ENCODE measurements at regions not wholly inside any gene's neighbourhood (a gene's known extent, or its start where the extent isn't known, plus 50 kb on each side); places are given as distances from the start of the nearest gene placed in this dataset.
"Not testable (repeated sequence)": the region's sequence is repeated elsewhere in the genome, so short reads cannot be mapped to it uniquely, and the experiment has no call there.

DNA sequence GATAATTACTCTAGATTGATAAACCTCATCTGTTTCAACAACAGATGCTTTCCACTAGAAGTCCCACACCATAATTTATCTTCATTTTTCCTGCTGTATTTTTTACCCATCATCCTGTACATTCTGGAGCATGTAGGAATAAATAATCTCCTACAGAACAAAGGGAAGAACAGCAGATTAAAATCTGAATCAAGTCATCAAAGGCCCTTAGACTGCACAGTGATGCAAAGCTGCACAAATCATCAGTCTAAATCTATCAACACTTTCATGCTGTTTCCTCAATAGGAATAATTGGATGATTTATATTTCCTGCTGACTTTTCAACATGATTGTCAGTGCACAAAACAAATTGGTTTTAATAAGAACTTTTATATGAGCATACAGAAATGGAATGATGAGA is 1143.9 kb downstream of the STIM2 start:
- no peak overlapping the region for H3K4me3 ChIP-seq (ENCODE audit: low read depth in 1 of 2, low read length in 2 of 2)
- H3K9me3 ChIP-seq (ENCODE audit: control insufficient read depth in 1 of 2, low read length in 2 of 2): peaks cover 0 to 3% of the 10 kb centered on the region in 2 donors
- no peak overlapping the region for H3K27ac ChIP-seq (ENCODE audit: low read depth, low read length)
- H3K4me1 ChIP-seq (ENCODE audit: control insufficient read depth in 1 of 2, insufficient read depth in 2 of 2, low read length in 2 of 2): no peaks in the 10 kb centered on the region
- no peak overlapping the region for H3K9ac ChIP-seq (ENCODE audit: low read depth in 1 of 2, low read length in 2 of 2)
- H3K36me3 ChIP-seq (ENCODE audit: control insufficient read depth in 1 of 2, insufficient read depth in 2 of 2, low read length in 2 of 2): no peaks in the 10 kb centered on the region
- H3K27me3 ChIP-seq (ENCODE audit: control insufficient read depth in 1 of 2, insufficient read depth in 2 of 2, low read length in 2 of 2): no peaks in the 10 kb centered on the region

- Histone ChIP-seq H3K9me3 (ENCODE audit: control insufficient read depth in 1 of 2, low read length in 2 of 2) (peaks cover 3 to 6% of the 10 kb centered on the region in 2 donors), H3K4me3 (ENCODE audit: low read depth in 1 of 2, low read length in 2 of 2) (no peak overlapping the region), H3K9ac (ENCODE audit: low read depth in 1 of 2, low read length in 2 of 2) (no peak overlapping the region), H3K4me1 (ENCODE audit: control insufficient read depth in 1 of 2, insufficient read depth in 2 of 2, low read length in 2 of 2) (no peaks in the 10 kb centered on the region), H3K36me3 (ENCODE audit: control insufficient read depth in 1 of 2, insufficient read depth in 2 of 2, low read length in 2 of 2) (no peaks in the 10 kb centered on the region), H3K27ac (ENCODE audit: low read depth, low read length) (no peak overlapping the region), H3K27me3 (ENCODE audit: control insufficient read depth in 1 of 2, insufficient read depth in 2 of 2, low read length in 2 of 2) (no peaks in the 10 kb centered on the region)
Measured at GRCh38 chr4:28006021-28006420, 1145.4 kb downstream of the STIM2 start.

- Histone ChIP-seq H3K9ac (ENCODE audit: low read depth in 1 of 2, low read length in 2 of 2) (no peak overlapping the region), H3K9me3 (ENCODE audit: control insufficient read depth in 1 of 2, low read length in 2 of 2) (peaks cover 12 to 13% of the 10 kb centered on the region in 2 donors), H3K4me3 (ENCODE audit: low read depth in 1 of 2, low read length in 2 of 2) (no peak overlapping the region), H3K36me3 (ENCODE audit: control insufficient read depth in 1 of 2, insufficient read depth in 2 of 2, low read length in 2 of 2) (no peaks in the 10 kb centered on the region), H3K27me3 (ENCODE audit: control insufficient read depth in 1 of 2, insufficient read depth in 2 of 2, low read length in 2 of 2) (no peaks in the 10 kb centered on the region), H3K4me1 (ENCODE audit: control insufficient read depth in 1 of 2, insufficient read depth in 2 of 2, low read length in 2 of 2) (no peaks in the 10 kb centered on the region), H3K27ac (ENCODE audit: low read depth, low read length) (no peak overlapping the region)
Measured at GRCh38 chr4:28007693-28008092, 1147.1 kb downstream of the STIM2 start.

GRCh38 chr4:28009541-28009940 is 1148.9 kb downstream of the STIM2 start:
- Histone ChIP-seq H3K36me3 (ENCODE audit: control insufficient read depth in 1 of 2, insufficient read depth in 2 of 2, low read length in 2 of 2) (no peaks in the 10 kb centered on the region), H3K9ac (ENCODE audit: low read depth in 1 of 2, low read length in 2 of 2) (no peak overlapping the region), H3K4me3 (ENCODE audit: low read depth in 1 of 2, low read length in 2 of 2) (no peak overlapping the region), H3K9me3 (ENCODE audit: control insufficient read depth in 1 of 2, low read length in 2 of 2) (peaks cover 14 to 26% of the 10 kb centered on the region in 2 donors), H3K27me3 (ENCODE audit: control insufficient read depth in 1 of 2, insufficient read depth in 2 of 2, low read length in 2 of 2) (no peaks in the 10 kb centered on the region), H3K27ac (ENCODE audit: low read depth, low read length) (no peak overlapping the region), H3K4me1 (ENCODE audit: control insufficient read depth in 1 of 2, insufficient read depth in 2 of 2, low read length in 2 of 2) (no peaks in the 10 kb centered on the region)

DNA sequence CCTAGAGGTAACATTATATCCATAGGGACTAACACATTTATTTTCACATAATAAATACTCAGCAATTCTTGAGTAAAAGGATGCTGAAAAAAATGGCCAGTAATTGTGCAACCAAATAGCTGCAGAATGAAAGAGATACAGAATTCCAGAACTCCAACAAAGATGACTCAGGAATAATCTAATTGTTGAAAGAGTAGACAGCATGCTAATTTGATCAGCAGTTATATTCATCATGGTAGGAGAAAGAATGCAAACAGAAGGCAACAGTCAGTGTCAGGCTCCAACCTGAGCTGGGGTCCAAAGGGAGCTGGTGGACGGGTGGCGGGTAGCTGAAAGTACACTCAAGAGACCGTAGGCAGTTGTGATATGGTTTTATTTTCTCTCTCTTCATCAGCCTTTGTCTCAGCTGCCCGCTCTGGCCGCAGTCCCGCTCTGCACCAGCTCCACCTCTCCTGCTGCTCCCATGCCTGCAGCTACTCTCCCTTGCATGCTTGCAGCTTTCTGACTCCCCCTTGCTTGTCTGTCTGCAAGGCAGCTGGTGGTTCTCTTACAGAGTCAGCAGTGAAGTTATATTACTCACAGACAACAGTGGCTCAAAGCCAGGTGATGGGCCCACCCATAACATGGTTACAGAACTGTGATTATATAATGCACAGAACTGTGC is 1150.1 kb downstream of the STIM2 start:
- H3K27me3 ChIP-seq (ENCODE audit: control insufficient read depth in 1 of 2, insufficient read depth in 2 of 2, low read length in 2 of 2): no peaks in the 10 kb centered on the region
- no peak overlapping the region for H3K4me3 ChIP-seq (ENCODE audit: low read depth in 1 of 2, low read length in 2 of 2)
- no peak overlapping the region for H3K9ac ChIP-seq (ENCODE audit: low read depth in 1 of 2, low read length in 2 of 2)
- H3K9me3 ChIP-seq (ENCODE audit: control insufficient read depth in 1 of 2, low read length in 2 of 2): peaks cover 23 to 28% of the 10 kb centered on the region in 2 donors
- no peaks in the 10 kb centered on the region for H3K36me3 ChIP-seq (ENCODE audit: control insufficient read depth in 1 of 2, insufficient read depth in 2 of 2, low read length in 2 of 2)
- H3K4me1 ChIP-seq (ENCODE audit: control insufficient read depth in 1 of 2, insufficient read depth in 2 of 2, low read length in 2 of 2): no peaks in the 10 kb centered on the region
- no peak overlapping the region for H3K27ac ChIP-seq (ENCODE audit: low read depth, low read length)

- no peak overlapping the region for H3K9ac ChIP-seq (ENCODE audit: low read depth in 1 of 2, low read length in 2 of 2)
- H3K4me3 ChIP-seq (ENCODE audit: low read depth in 1 of 2, low read length in 2 of 2): no peak overlapping the region
- peaks cover 23 to 28% of the 10 kb centered on the region in 2 donors for H3K9me3 ChIP-seq (ENCODE audit: control insufficient read depth in 1 of 2, low read length in 2 of 2)
- no peaks in the 10 kb centered on the region for H3K36me3 ChIP-seq (ENCODE audit: control insufficient read depth in 1 of 2, insufficient read depth in 2 of 2, low read length in 2 of 2)
- H3K4me1 ChIP-seq (ENCODE audit: control insufficient read depth in 1 of 2, insufficient read depth in 2 of 2, low read length in 2 of 2): no peaks in the 10 kb centered on the region
- H3K27ac ChIP-seq (ENCODE audit: low read depth, low read length): no peak overlapping the region
- no peaks in the 10 kb centered on the region for H3K27me3 ChIP-seq (ENCODE audit: control insufficient read depth in 1 of 2, insufficient read depth in 2 of 2, low read length in 2 of 2)
Measured at GRCh38 chr4:28014469-28014868, 1153.8 kb downstream of the STIM2 start.

DNA sequence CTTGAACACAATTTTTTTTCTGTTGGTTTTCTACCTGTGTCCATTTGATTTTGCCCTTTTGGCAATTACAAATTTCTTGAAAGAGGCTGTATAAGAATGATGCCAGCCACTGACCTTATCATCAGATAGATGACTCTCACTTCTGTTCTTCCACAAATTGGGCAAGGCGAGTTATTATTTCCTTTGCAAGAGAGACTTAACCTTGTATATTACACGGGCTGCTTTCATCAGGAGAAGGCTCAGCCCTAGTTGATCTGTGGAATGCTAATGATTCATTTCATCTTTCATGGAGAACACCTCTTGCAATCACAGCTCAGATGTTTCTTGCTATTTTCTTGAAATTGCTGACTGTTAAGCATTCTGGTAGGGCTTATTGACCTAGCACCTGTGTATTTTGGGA is 1155.4 kb downstream of the STIM2 start:
- Histone ChIP-seq H3K36me3 (ENCODE audit: control insufficient read depth in 1 of 2, insufficient read depth in 2 of 2, low read length in 2 of 2) (no peaks in the 10 kb centered on the region), H3K4me3 (ENCODE audit: low read depth in 1 of 2, low read length in 2 of 2) (no peak overlapping the region), H3K9ac (ENCODE audit: low read depth in 1 of 2, low read length in 2 of 2) (no peak overlapping the region), H3K9me3 (ENCODE audit: control insufficient read depth in 1 of 2, low read length in 2 of 2) (peaks cover 23% of the 10 kb centered on the region in 2 donors), H3K27me3 (ENCODE audit: control insufficient read depth in 1 of 2, insufficient read depth in 2 of 2, low read length in 2 of 2) (no peaks in the 10 kb centered on the region), H3K27ac (ENCODE audit: low read depth, low read length) (no peak overlapping the region), H3K4me1 (ENCODE audit: control insufficient read depth in 1 of 2, insufficient read depth in 2 of 2, low read length in 2 of 2) (no peaks in the 10 kb centered on the region)

DNA sequence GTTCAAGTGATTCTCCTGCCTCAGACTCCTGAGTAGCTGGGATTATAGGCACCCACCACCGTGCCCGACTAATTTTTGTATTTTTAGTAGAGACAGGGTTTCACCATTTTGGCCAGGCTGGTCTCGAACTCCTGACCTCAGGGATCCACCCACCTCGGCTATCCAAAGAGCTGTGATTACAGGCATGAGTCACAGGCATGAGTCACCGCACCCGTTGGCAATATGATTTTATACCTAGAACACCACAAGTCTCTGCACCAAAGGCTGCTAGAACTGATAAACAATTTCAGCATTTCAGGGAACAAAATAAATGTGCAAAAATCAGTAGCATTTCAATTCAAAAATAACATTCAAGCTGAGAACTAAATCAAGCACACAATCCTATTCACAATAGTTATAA is 1177.6 kb downstream of the STIM2 start:
- not testable (repeated sequence) for H3K9ac ChIP-seq (ENCODE audit: low read depth in 1 of 2, low read length in 2 of 2); H3K27ac ChIP-seq (ENCODE audit: low read depth, low read length); H3K27me3 ChIP-seq (ENCODE audit: control insufficient read depth in 1 of 2, insufficient read depth in 2 of 2, low read length in 2 of 2); H3K4me3 ChIP-seq (ENCODE audit: low read depth in 1 of 2, low read length in 2 of 2); H3K4me1 ChIP-seq (ENCODE audit: control insufficient read depth in 1 of 2, insufficient read depth in 2 of 2, low read length in 2 of 2); H3K36me3 ChIP-seq (ENCODE audit: control insufficient read depth in 1 of 2, insufficient read depth in 2 of 2, low read length in 2 of 2)
- peaks cover 4 to 17% of the 10 kb centered on the region in 2 donors for H3K9me3 ChIP-seq (ENCODE audit: control insufficient read depth in 1 of 2, low read length in 2 of 2)

- H3K9ac ChIP-seq (ENCODE audit: low read depth in 1 of 2, low read length in 2 of 2): no peak overlapping the region
- no peaks in the 10 kb centered on the region for H3K27me3 ChIP-seq (ENCODE audit: control insufficient read depth in 1 of 2, insufficient read depth in 2 of 2, low read length in 2 of 2)
- peaks cover 0 to 5% of the 10 kb centered on the region in 2 donors for H3K9me3 ChIP-seq (ENCODE audit: control insufficient read depth in 1 of 2, low read length in 2 of 2)
- no peak overlapping the region for H3K4me3 ChIP-seq (ENCODE audit: low read depth in 1 of 2, low read length in 2 of 2)
- no peaks in the 10 kb centered on the region for H3K36me3 ChIP-seq (ENCODE audit: control insufficient read depth in 1 of 2, insufficient read depth in 2 of 2, low read length in 2 of 2)
- no peak overlapping the region for H3K27ac ChIP-seq (ENCODE audit: low read depth, low read length)
- H3K4me1 ChIP-seq (ENCODE audit: control insufficient read depth in 1 of 2, insufficient read depth in 2 of 2, low read length in 2 of 2): no peaks in the 10 kb centered on the region
Measured at GRCh38 chr4:28062562-28062961, 1201.9 kb downstream of the STIM2 start.

DNA sequence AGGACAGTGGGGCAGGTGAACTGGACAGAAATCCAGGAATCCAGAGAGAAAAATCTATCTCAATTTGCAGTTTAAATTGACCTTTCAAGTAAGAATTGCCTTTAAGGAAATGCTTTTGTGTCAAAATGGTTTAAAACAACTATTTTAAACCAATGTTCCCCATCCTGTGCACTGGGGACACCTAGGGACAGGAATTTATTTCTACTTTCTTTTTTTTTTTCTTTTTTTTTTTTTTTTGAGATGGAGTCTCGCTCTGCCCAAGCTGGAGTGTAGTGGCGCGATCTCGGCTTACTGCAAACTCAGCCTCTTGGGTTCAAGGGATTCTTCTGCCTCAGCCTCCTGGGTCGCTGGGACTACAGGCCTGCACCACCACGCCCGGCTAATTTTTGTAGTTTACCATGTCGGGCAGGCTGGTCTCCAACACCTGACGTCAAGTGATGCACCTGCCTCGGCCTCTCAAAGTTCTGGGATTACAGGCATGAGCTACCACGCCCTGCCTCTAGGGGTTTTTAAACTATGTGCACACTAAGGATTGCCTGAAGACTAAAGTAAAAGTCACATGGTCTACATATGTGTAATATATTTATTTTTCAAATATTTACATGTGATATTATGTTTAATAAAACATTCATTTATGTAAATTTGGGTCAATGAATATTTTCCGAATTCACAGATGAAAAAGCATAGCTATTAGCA is 1213.4 kb downstream of the STIM2 start:
- Histone ChIP-seq H3K36me3 (ENCODE audit: control insufficient read depth in 1 of 2, insufficient read depth in 2 of 2, low read length in 2 of 2) (no peaks in the 10 kb centered on the region), H3K27ac (ENCODE audit: low read depth, low read length) (no peak overlapping the region), H3K4me1 (ENCODE audit: control insufficient read depth in 1 of 2, insufficient read depth in 2 of 2, low read length in 2 of 2) (no peaks in the 10 kb centered on the region), H3K9ac (ENCODE audit: low read depth in 1 of 2, low read length in 2 of 2) (no peak overlapping the region), H3K27me3 (ENCODE audit: control insufficient read depth in 1 of 2, insufficient read depth in 2 of 2, low read length in 2 of 2) (no peaks in the 10 kb centered on the region), H3K9me3 (ENCODE audit: control insufficient read depth in 1 of 2, low read length in 2 of 2) (peaks cover 2 to 6% of the 10 kb centered on the region in 2 donors), H3K4me3 (ENCODE audit: low read depth in 1 of 2, low read length in 2 of 2) (no peak overlapping the region)

All from duodenal mucosa (tissue), 2 donors.